Fibroblast of villous mesenchyme (primary cell): ENCODE measurements at regions not wholly inside any gene's neighbourhood (a gene's known extent, or its start where the extent isn't known, plus 50 kb on each side); places are given as distances from the start of the nearest gene placed in this dataset.

Experiments
- DNase-seq: peaks from one replicate; pipeline ENCODE4 v3.0.0-alpha.2; 2010; ENCODE audit warnings: low read depth
- H3K4me3 ChIP-seq: 2 replicates; pipeline ENCODE4 v1.5.1; 2011; ENCODE audit warnings: low read depth, mild to moderate bottlenecking, low read length
- CTCF ChIP-seq: IDR thresholded peaks from 2 replicates; pipeline ENCODE4 v1.5.1; 2012; ENCODE audit warnings: low read depth, mild to moderate bottlenecking, low read length; ENCODE audit not compliant: insufficient read depth

- H3K4me3 ChIP-seq = no peak overlapping the region
- peak; percentile 77 for DNase-seq
- TF ChIP-seq CTCF = no peak
Observed at GRCh38 chr6:160919723-160920440, 71.7 kb upstream of the MAP3K4 start.

GRCh38 chr6:160921095-160921494 lies 70.5 kb upstream of the MAP3K4 start:
- TF ChIP-seq CTCF = no peak
- DNase-seq = no peak
- H3K4me3 ChIP-seq = no peak overlapping the region

- no peak for TF ChIP-seq CTCF
- H3K4me3 ChIP-seq = no peak overlapping the region
- no peak for DNase-seq
Observed at GRCh38 chr6:160926281-160927276, 65.0 kb upstream of the MAP3K4 start.

- DNase-seq = no peak
- TF ChIP-seq CTCF = no peak
- H3K4me3 ChIP-seq = no peak overlapping the region
Observed at GRCh38 chr6:160927416-160927815, 64.2 kb upstream of the MAP3K4 start.

GRCh38 chr6:160929361-160929760 lies 62.2 kb upstream of the MAP3K4 start:
- no peak overlapping the region for H3K4me3 ChIP-seq
- no peak for DNase-seq
- TF ChIP-seq CTCF = no peak

- no peak for TF ChIP-seq CTCF
- no peak overlapping the region for H3K4me3 ChIP-seq
- DNase-seq = no peak
Observed at GRCh38 chr6:160929831-160930230, 61.7 kb upstream of the MAP3K4 start.
